ENCODE measurements at regions not wholly inside any gene's neighbourhood (a gene's known extent, or its start where the extent isn't known, plus 50 kb on each side); places are given as distances from the start of the nearest gene placed in this dataset.

DNA sequence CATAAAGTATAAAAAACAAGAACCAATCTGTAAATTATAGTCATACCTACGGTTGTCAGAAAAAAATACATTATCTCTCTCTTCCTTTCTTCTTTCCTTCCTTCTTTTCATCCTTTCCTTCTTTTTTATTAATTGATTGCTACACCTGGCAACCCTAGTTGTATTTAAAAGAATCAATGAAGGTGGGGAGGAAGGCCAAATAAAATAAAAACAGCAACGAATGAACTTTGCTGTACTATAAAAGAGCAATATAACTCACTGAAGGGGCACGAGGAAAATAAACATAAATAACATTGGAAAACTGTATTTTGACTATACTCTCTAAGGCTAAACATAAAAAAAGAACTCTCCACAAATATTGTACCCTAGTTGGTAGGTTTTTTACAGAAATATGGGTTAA is 898.2 kb upstream of the USP15 start:
- TF ChIP-seq, protein P1, sequence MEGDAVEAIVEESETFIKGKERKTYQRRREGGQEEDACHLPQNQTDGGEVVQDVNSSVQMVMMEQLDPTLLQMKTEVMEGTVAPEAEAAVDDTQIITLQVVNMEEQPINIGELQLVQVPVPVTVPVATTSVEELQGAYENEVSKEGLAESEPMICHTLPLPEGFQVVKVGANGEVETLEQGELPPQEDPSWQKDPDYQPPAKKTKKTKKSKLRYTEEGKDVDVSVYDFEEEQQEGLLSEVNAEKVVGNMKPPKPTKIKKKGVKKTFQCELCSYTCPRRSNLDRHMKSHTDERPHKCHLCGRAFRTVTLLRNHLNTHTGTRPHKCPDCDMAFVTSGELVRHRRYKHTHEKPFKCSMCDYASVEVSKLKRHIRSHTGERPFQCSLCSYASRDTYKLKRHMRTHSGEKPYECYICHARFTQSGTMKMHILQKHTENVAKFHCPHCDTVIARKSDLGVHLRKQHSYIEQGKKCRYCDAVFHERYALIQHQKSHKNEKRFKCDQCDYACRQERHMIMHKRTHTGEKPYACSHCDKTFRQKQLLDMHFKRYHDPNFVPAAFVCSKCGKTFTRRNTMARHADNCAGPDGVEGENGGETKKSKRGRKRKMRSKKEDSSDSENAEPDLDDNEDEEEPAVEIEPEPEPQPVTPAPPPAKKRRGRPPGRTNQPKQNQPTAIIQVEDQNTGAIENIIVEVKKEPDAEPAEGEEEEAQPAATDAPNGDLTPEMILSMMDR (conservative IDR thresholded peaks at IDR 0.05), result no peak
- no peak for TF ChIP-seq ZFX (IDR thresholded peaks at IDR 0.05)
